Activated CD8-positive, alpha-beta memory T cell treated with anti-CD3 and anti-CD28 coated beads, Interleukin-2, amount 50 U/mL, for 1 hour (primary cell): ENCODE measurements at regions not wholly inside any gene's neighbourhood (a gene's known extent, or its start where the extent isn't known, plus 50 kb on each side); places are given as distances from the start of the nearest gene placed in this dataset.
A peak's percentile ranks its signal among the peaks of the same experiment; 100 is the strongest.
"Not testable (repeated sequence)": the region's sequence is repeated elsewhere in the genome, so short reads cannot be mapped to it uniquely, and the experiment has no call there.

Experiments
- DNase-seq: peaks from one replicate; pipeline ENCODE4 v3.0.0-alpha.2; 2020; ENCODE audit errors: extremely low read depth

GRCh38 chr3:87795701-87796100 lies 263.1 kb downstream of the CGGBP1 start:
- no peak for DNase-seq

- DNase-seq = no peak
Observed at GRCh38 chr3:87793337-87793877, 265.4 kb downstream of the CGGBP1 start.

- no peak for DNase-seq
Observed at GRCh38 chr3:87792534-87793336, 266.1 kb downstream of the CGGBP1 start, which contains the start of gene HTR1F. Gene HTR1F (plus strand): TSS chr3:87792706.

- no peak for DNase-seq
Observed at GRCh38 chr3:87792198-87792533, 266.6 kb downstream of the CGGBP1 start.

- no peak for DNase-seq
Observed at GRCh38 chr3:87791248-87792027, 267.4 kb downstream of the CGGBP1 start.

GRCh38 chr3:87789049-87789448 lies 269.8 kb downstream of the CGGBP1 start:
- not testable (repeated sequence) for DNase-seq

- no peak for DNase-seq
Observed at GRCh38 chr3:87788516-87788915, 270.3 kb downstream of the CGGBP1 start.

- DNase-seq = no peak
Observed at GRCh38 chr3:87780811-87781210, 278.0 kb downstream of the CGGBP1 start.

- DNase-seq = no peak
Observed at GRCh38 chr3:87778876-87779275, 279.9 kb downstream of the CGGBP1 start.

- peak; percentile 4 for DNase-seq
Observed at GRCh38 chr3:87771337-87772192, 287.2 kb downstream of the CGGBP1 start.

GRCh38 chr3:87766721-87767120 lies 292.1 kb downstream of the CGGBP1 start:
- DNase-seq = no peak

GRCh38 chr3:87765256-87765655 lies 293.5 kb downstream of the CGGBP1 start:
- no peak for DNase-seq

- no peak for DNase-seq
Observed at GRCh38 chr3:87761795-87762194, 297.0 kb downstream of the CGGBP1 start.

GRCh38 chr3:87761341-87761740 lies 297.5 kb downstream of the CGGBP1 start:
- no peak for DNase-seq

GRCh38 chr3:87756616-87757015 lies 302.2 kb downstream of the CGGBP1 start:
- DNase-seq = no peak

- no peak for DNase-seq
Observed at GRCh38 chr3:87755852-87756251, 303.0 kb downstream of the CGGBP1 start.

- no peak for DNase-seq
Observed at GRCh38 chr3:87742250-87742649, 316.6 kb downstream of the CGGBP1 start.

- not testable (repeated sequence) for DNase-seq
Observed at GRCh38 chr3:87740894-87741293, 317.9 kb downstream of the CGGBP1 start.

- not testable (repeated sequence) for DNase-seq
Observed at GRCh38 chr3:87737817-87738216, 321.0 kb downstream of the CGGBP1 start.

GRCh38 chr3:87733671-87734367 lies 325.0 kb downstream of the CGGBP1 start:
- DNase-seq = no peak

- DNase-seq = no peak
Observed at GRCh38 chr3:87732294-87732693, 326.5 kb downstream of the CGGBP1 start.
